AG09319 (cell line): ENCODE measurements at regions not wholly inside any gene's neighbourhood (a gene's known extent, or its start where the extent isn't known, plus 50 kb on each side); places are given as distances from the start of the nearest gene placed in this dataset.

Experiments used
- DNase-seq: peaks from one replicate; pipeline ENCODE4 v3.0.0-alpha.2; 2010; ENCODE audit warnings: low read depth; ENCODE audit errors: extremely low read depth
- TF ChIP-seq, protein P1 (sequence below): IDR thresholded peaks from 2 replicates; pipeline ENCODE4 v1.5.1; 2011; ENCODE audit warnings: low read depth, mild to moderate bottlenecking, inconsistent platforms, low read length, moderate library complexity

GRCh38 chr1:209384710-209385550 lies 198.6 kb upstream of the CAMK1G start:
- TF ChIP-seq, protein P1, sequence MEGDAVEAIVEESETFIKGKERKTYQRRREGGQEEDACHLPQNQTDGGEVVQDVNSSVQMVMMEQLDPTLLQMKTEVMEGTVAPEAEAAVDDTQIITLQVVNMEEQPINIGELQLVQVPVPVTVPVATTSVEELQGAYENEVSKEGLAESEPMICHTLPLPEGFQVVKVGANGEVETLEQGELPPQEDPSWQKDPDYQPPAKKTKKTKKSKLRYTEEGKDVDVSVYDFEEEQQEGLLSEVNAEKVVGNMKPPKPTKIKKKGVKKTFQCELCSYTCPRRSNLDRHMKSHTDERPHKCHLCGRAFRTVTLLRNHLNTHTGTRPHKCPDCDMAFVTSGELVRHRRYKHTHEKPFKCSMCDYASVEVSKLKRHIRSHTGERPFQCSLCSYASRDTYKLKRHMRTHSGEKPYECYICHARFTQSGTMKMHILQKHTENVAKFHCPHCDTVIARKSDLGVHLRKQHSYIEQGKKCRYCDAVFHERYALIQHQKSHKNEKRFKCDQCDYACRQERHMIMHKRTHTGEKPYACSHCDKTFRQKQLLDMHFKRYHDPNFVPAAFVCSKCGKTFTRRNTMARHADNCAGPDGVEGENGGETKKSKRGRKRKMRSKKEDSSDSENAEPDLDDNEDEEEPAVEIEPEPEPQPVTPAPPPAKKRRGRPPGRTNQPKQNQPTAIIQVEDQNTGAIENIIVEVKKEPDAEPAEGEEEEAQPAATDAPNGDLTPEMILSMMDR, result no peak
- DNase-seq, result no peak

DNA sequence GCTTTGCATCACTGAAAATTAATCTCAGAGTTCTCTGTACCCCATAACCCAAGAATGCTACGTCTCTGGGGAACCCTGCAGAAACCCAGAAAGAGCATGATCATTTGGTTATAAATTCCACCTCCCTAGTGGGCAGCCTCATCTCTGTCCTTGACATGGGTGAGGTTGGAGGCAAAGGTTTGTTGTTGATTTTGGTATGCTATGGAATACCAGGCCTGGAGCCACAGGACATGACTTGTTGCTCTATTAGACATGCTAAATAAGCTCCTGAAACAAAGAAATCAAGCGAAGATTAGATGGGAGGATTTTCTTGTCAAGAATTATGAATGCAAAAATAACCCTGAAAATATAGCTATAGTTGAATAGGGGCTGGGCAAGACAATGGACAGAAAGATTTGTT lies 197.4 kb upstream of the CAMK1G start:
- no peak for DNase-seq
- TF ChIP-seq, protein P1, result no peak

GRCh38 chr1:209387271-209387968 lies 196.1 kb upstream of the CAMK1G start:
- TF ChIP-seq, protein P1, result no peak
- DNase-seq, result no peak

DNA sequence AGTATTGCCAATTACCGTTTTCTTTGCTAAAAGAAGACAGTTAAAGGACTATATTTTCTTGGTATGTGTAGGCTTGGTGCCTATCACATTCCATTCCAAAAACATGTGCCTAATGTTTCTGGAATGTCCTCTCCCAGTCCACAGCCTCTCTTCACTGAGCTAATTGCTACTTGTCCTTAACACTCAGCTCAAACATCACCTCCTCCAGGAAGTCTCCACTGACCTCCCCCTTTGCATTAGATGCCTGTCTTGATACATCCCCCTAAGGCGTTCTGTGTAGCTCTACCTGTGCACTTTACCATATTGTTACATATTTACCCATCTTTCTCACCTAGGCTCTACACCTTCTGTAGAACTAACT lies 195.6 kb upstream of the CAMK1G start:
- DNase-seq, result no peak
- TF ChIP-seq, protein P1, result no peak

- no peak for DNase-seq
- TF ChIP-seq, protein P1, result no peak
These were observed 195.2 kb upstream of the CAMK1G start for GRCh38 chr1:209388358-209388757.

GRCh38 chr1:209389258-209389657 lies 194.3 kb upstream of the CAMK1G start:
- DNase-seq, result peak; percentile 44
- TF ChIP-seq, protein P1, result no peak

- TF ChIP-seq, protein P1, result no peak
- no peak for DNase-seq
These were observed 193.5 kb upstream of the CAMK1G start for GRCh38 chr1:209389975-209390374.
